Liver (tissue), 8 donors: ENCODE measurements at regions not wholly inside any gene's neighbourhood (a gene's known extent, or its start where the extent isn't known, plus 50 kb on each side); places are given as distances from the start of the nearest gene placed in this dataset.
A peak's percentile ranks its signal among the peaks of the same experiment; 100 is the strongest.

Experiments
- DNase-seq: peaks from one replicate; pipeline ENCODE4 v3.0.0-alpha.2; 2017; ENCODE audit warnings: low spot score
- H3K27ac ChIP-seq, 2 donors: one replicate each; pipeline ENCODE4 v1.7.0; 2013; ENCODE audit warnings: inconsistent platforms in 2 of 2, low read length in 2 of 2, control low read depth in 1 of 2, low read depth in 1 of 2, mild to moderate bottlenecking in 1 of 2
- H3K27me3 ChIP-seq, 4 donors: one replicate each; pipeline versions ENCODE4 v1.6.1 to v1.7.0; 2013; ENCODE audit warnings: low read length in 3 of 4, inconsistent platforms in 1 of 4, mild to moderate bottlenecking in 1 of 4, moderate library complexity in 1 of 4; ENCODE audit not compliant: control insufficient read depth in 4 of 4, insufficient read depth in 4 of 4
- H3K36me3 ChIP-seq, 4 donors: one replicate each; pipeline versions ENCODE4 v1.6.1 to v1.7.0; 2013; ENCODE audit warnings: low read length in 3 of 4, mild to moderate bottlenecking in 3 of 4, low read depth in 1 of 4, moderate library complexity in 1 of 4; ENCODE audit not compliant: control insufficient read depth in 4 of 4, insufficient read depth in 3 of 4
- H3K4me1 ChIP-seq, 4 donors: one replicate each; pipeline versions ENCODE4 v1.6.1 to v1.7.0; 2013; ENCODE audit warnings: low read length in 3 of 4, mild to moderate bottlenecking in 3 of 4, moderate library complexity in 1 of 4; ENCODE audit not compliant: control insufficient read depth in 4 of 4, insufficient read depth in 4 of 4
- H3K4me3 ChIP-seq, 3 donors: one replicate each; pipeline versions ENCODE4 v1.6.1 to v1.7.0; 2013; ENCODE audit warnings: low read length in 3 of 3, control low read depth in 1 of 3, low read depth in 1 of 3, mild to moderate bottlenecking in 1 of 3
- H3K9ac ChIP-seq, 2 donors: one replicate each; pipeline ENCODE4 v1.7.0; 2013; ENCODE audit warnings: low read length in 2 of 2, mild to moderate bottlenecking in 2 of 2, moderate library complexity in 2 of 2, control low read depth in 1 of 2, low read depth in 1 of 2
- H3K9me3 ChIP-seq, 4 donors: one replicate each; pipeline versions ENCODE4 v1.6.1 to v1.7.0; 2013; ENCODE audit warnings: low read length in 3 of 4; ENCODE audit not compliant: control insufficient read depth in 4 of 4
- ATF3 ChIP-seq: IDR thresholded peaks from 2 replicates; pipeline ENCODE4 v1.6.1; 2016; ENCODE audit warnings: antibody characterized with exemption
- CTCF ChIP-seq: fragments of 150-350 bp; IDR thresholded peaks from 2 replicates; pipeline ENCODE4 v1.5.1; 2017; ENCODE audit warnings: improper control_type of control experiment, low read depth, low read length; ENCODE audit not compliant: missing input control
- EGR1 ChIP-seq, 2 donors: IDR thresholded peaks; 2 replicates each; pipeline ENCODE4 v1.6.1; 2016 to 2018; ENCODE audit warnings: antibody characterized with exemption in 2 of 2, low read depth in 2 of 2
- FOXA1 ChIP-seq: IDR thresholded peaks from 2 replicates; pipeline ENCODE4 v1.6.1; 2016; ENCODE audit warnings: antibody characterized with exemption
- FOXA2 ChIP-seq: IDR thresholded peaks from 2 replicates; pipeline ENCODE4 v1.6.1; 2016; ENCODE audit warnings: antibody characterized with exemption
- GABPA ChIP-seq, 2 donors: IDR thresholded peaks in 1 of 2; conservative IDR thresholded peaks in 1 of 2; 2 replicates each; pipeline ENCODE4 v1.6.1; 2016; ENCODE audit warnings: antibody characterized with exemption in 2 of 2, mild to moderate bottlenecking in 1 of 2, moderate library complexity in 1 of 2
- HNF4A ChIP-seq, 2 donors: conservative IDR thresholded peaks; 2 replicates each; pipeline ENCODE4 v1.6.1; 2016; ENCODE audit warnings: antibody characterized with exemption in 2 of 2, mild to moderate bottlenecking in 2 of 2
- HNF4G ChIP-seq: IDR thresholded peaks from 2 replicates; pipeline ENCODE4 v1.6.1; 2016; ENCODE audit warnings: antibody characterized with exemption
- JUND ChIP-seq, 2 donors: IDR thresholded peaks; 2 replicates each; pipeline ENCODE4 v1.6.1; 2016; ENCODE audit warnings: antibody characterized with exemption in 2 of 2
- NR2F2 ChIP-seq: IDR thresholded peaks from 2 replicates; pipeline ENCODE4 v1.6.1; 2016; ENCODE audit warnings: antibody characterized with exemption
- RAD21 ChIP-seq, 2 donors: IDR thresholded peaks; 2 replicates each; pipeline ENCODE4 v1.6.1; 2016; ENCODE audit warnings: antibody characterized with exemption in 2 of 2, mild to moderate bottlenecking in 2 of 2
- REST ChIP-seq: IDR thresholded peaks from 2 replicates; pipeline ENCODE4 v1.6.1; 2016; ENCODE audit warnings: antibody characterized with exemption, mild to moderate bottlenecking
- RXRA ChIP-seq, 2 donors: IDR thresholded peaks; 2 replicates each; pipeline ENCODE4 v1.6.1; 2017 to 2018; ENCODE audit warnings: antibody characterized with exemption in 2 of 2, mild to moderate bottlenecking in 1 of 2
- SP1 ChIP-seq: IDR thresholded peaks from 2 replicates; pipeline ENCODE4 v1.6.1; 2018; ENCODE audit warnings: antibody characterized with exemption, mild to moderate bottlenecking
- TAF1 ChIP-seq: conservative IDR thresholded peaks from 2 replicates; pipeline ENCODE4 v1.6.1; 2016; ENCODE audit warnings: antibody characterized with exemption, mild to moderate bottlenecking
- YY1 ChIP-seq: IDR thresholded peaks from 2 replicates; pipeline ENCODE4 v1.6.1; 2016; ENCODE audit warnings: antibody characterized with exemption, mild to moderate bottlenecking
- WGBS: extraction: QIAGEN DNeasy Blood & Tissue Kit; methylation state at CpG from one replicate; pipeline ENCODE4 v1.1.7; 2013; 5-methylcytosine and 5-hydroxymethylcytosine counted together
- TF ChIP-seq, protein P1 (sequence below): IDR thresholded peaks from 2 replicates; pipeline ENCODE4 v1.6.1; 2016; ENCODE audit warnings: antibody characterized with exemption
- TF ChIP-seq, protein P2 (sequence below): IDR thresholded peaks from 2 replicates; pipeline ENCODE4 v1.6.1; 2016; ENCODE audit warnings: antibody characterized with exemption
- donor health status: healthy.
- donor health status: healthy.
- donor health status: healthy.
- donor health status: healthy.
- donor health status: healthy.

DNA sequence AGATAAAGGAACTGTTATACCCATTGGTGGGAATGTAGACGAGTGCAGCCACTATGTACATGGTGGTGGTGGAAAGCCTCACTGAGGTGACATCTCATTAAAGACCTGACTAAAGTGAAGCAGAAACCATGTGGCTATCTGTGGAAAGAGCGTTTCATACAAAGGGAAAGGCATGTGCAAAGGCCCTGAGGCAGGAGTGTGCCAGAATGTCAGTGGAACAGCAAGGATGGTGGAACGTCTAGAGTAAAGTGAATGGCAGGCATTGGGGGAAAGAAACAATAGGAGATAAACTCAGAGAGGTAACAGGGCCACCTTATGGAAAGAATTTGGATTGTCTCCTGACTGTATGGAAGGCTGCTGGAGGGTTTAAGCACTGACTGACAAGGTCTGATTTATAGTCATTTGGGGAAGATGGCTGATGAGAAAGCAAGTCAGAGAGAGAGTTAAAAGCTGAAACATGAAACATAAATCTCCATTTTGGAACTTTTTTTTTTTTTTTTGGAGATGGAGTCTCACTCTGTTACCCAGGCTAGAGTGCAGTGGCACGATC is 245.7 kb downstream of the STK31 start:
- Histone ChIP-seq H3K4me1 (peaks cover 2 to 15% (median 12%) of the 10 kb centered on the region in 4 donors), H3K9me3 (no peaks in the 10 kb centered on the region), H3K27ac (no peak overlapping the region), H3K27me3 (no peaks in the 10 kb centered on the region), H3K9ac (no peak overlapping the region), H3K4me3 (no peak overlapping the region), H3K36me3 (no peaks in the 10 kb centered on the region)
- 91% methylated on average over 4 of the region's 4 CpGs for WGBS
- DNase-seq = no peak
- TF ChIP-seq GABPA (IDR thresholded peaks at IDR 0.05 in 1 of 2, conservative IDR thresholded peaks at IDR 0.05 in 1 of 2) (no peak), HNF4G (no peak), EGR1 (IDR thresholded peaks at IDR 0.05; ENCODE audit: low read depth in 2 of 2) (no peak), ATF3 (no peak), RXRA (IDR thresholded peaks at IDR 0.05) (no peak), FOXA1 (no peak), FOXA2 (no peak), RAD21 (IDR thresholded peaks at IDR 0.05) (no peak), HNF4A (conservative IDR thresholded peaks at IDR 0.05) (no peak), YY1 (no peak), TAF1 (no peak)

GRCh38 chr7:23956772-23957576 is 247.0 kb downstream of the STK31 start:
- peak overlapping the region in 1 of 2 donors; percentile 69 for H3K9ac ChIP-seq
- no peaks in the 10 kb centered on the region for H3K36me3 ChIP-seq
- no peak for DNase-seq
- no peaks in the 10 kb centered on the region for H3K27me3 ChIP-seq
- H3K4me1 ChIP-seq = peaks cover 2 to 15% (median 12%) of the 10 kb centered on the region in 4 donors
- H3K9me3 ChIP-seq = no peaks in the 10 kb centered on the region
- peak overlapping the region in 1 of 3 donors; percentile 2 for H3K4me3 ChIP-seq
- H3K27ac ChIP-seq = peak overlapping the region; percentile 89 to 98
- peak in 1 of 2 donors; percentile 16 for TF ChIP-seq EGR1 (IDR thresholded peaks at IDR 0.05; ENCODE audit: low read depth in 2 of 2)
- TF ChIP-seq, protein P1, sequence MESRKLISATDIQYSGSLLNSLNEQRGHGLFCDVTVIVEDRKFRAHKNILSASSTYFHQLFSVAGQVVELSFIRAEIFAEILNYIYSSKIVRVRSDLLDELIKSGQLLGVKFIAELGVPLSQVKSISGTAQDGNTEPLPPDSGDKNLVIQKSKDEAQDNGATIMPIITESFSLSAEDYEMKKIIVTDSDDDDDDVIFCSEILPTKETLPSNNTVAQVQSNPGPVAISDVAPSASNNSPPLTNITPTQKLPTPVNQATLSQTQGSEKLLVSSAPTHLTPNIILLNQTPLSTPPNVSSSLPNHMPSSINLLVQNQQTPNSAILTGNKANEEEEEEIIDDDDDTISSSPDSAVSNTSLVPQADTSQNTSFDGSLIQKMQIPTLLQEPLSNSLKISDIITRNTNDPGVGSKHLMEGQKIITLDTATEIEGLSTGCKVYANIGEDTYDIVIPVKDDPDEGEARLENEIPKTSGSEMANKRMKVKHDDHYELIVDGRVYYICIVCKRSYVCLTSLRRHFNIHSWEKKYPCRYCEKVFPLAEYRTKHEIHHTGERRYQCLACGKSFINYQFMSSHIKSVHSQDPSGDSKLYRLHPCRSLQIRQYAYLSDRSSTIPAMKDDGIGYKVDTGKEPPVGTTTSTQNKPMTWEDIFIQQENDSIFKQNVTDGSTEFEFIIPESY = no peak
- no peak for TF ChIP-seq TAF1
- peak; percentile 77 for TF ChIP-seq FOXA2
- no peak for TF ChIP-seq REST
- no peak for TF ChIP-seq NR2F2
- TF ChIP-seq FOXA1 = peak; percentile 28
- TF ChIP-seq JUND (IDR thresholded peaks at IDR 0.05) = peak; percentile 13 to 38
- peak; percentile 86 for TF ChIP-seq SP1
- peak; percentile 35 for TF ChIP-seq YY1
- peak; percentile 27 to 40 for TF ChIP-seq RAD21 (IDR thresholded peaks at IDR 0.05)
- no peak for TF ChIP-seq CTCF
- TF ChIP-seq HNF4G = peak; percentile 27
- peak; percentile 80 to 96 for TF ChIP-seq RXRA (IDR thresholded peaks at IDR 0.05)
- TF ChIP-seq ATF3 = no peak
- TF ChIP-seq GABPA (IDR thresholded peaks at IDR 0.05 in 1 of 2, conservative IDR thresholded peaks at IDR 0.05 in 1 of 2) = no peak
- peak; percentile 70 to 72 for TF ChIP-seq HNF4A (conservative IDR thresholded peaks at IDR 0.05)
- TF ChIP-seq, protein P2, sequence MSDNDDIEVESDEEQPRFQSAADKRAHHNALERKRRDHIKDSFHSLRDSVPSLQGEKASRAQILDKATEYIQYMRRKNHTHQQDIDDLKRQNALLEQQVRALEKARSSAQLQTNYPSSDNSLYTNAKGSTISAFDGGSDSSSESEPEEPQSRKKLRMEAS = peak; percentile 12
- 14% methylated on average over 10 of the region's 10 CpGs for WGBS
